Thyroid gland (tissue), 4 donors: ENCODE measurements at regions not wholly inside any gene's neighbourhood (a gene's known extent, or its start where the extent isn't known, plus 50 kb on each side); places are given as distances from the start of the nearest gene placed in this dataset.

Experiments
- DNase-seq, 2 donors: peaks; one replicate each; pipeline ENCODE4 v3.0.0-alpha.2; 2019
- H3K27ac ChIP-seq, 3 donors: fragments of 200-600 bp; sonication (generic); 1 replicate in 2 of 3; 2 replicates in 1 of 3; pipeline ENCODE4 v1.5.1; 2016 to 2019; ENCODE audit warnings: mild to moderate bottlenecking in 1 of 3, moderate library complexity in 1 of 3
- H3K27me3 ChIP-seq: fragments of 200-600 bp; sonication (generic); one replicate; pipeline ENCODE4 v1.5.1; 2019
- H3K36me3 ChIP-seq, 2 donors: fragments of 200-600 bp; sonication (generic); one replicate each; pipeline ENCODE4 v1.5.1; 2016 to 2019
- H3K4me1 ChIP-seq, 2 donors: fragments of 200-600 bp; sonication (generic); one replicate each; pipeline ENCODE4 v1.5.1; 2017 to 2019
- H3K4me3 ChIP-seq, 3 donors: fragments of 200-600 bp; sonication (generic); replicated peaks in 1 of 3; 1 replicate in 2 of 3; 2 replicates in 1 of 3; pipeline ENCODE4 v1.5.1; 2016; ENCODE audit warnings: mild to moderate bottlenecking in 1 of 3
- H3K9me3 ChIP-seq: fragments of 200-600 bp; sonication (generic); one replicate; pipeline ENCODE4 v1.5.1; 2017
- CTCF ChIP-seq, 6 experiments: fragments of 200-600 bp in 3 of 6; fragments of 450-650 bp in 3 of 6; sonication (generic) in 3 of 6; IDR thresholded peaks; one replicate each; pipeline ENCODE4 v1.5.1; 2016 to 2019; ENCODE audit warnings: antibody characterized with exemption in 6 of 6, mild to moderate bottlenecking in 2 of 6, inconsistent platforms in 1 of 6, moderate library complexity in 1 of 6
- POLR2A ChIP-seq, 2 donors: fragments of 450-650 bp; IDR thresholded peaks; one replicate each; pipeline ENCODE4 v1.6.1; 2017; ENCODE audit warnings: antibody characterized with exemption in 2 of 2, mild to moderate bottlenecking in 2 of 2, moderate library complexity in 1 of 2
- WGBS, 2 donors: methylation state at CpG; one replicate each; pipeline ENCODE4 v1.1.5; 2017; 5-methylcytosine and 5-hydroxymethylcytosine counted together
- intact Hi-C: fragments of 100-400 bp; cut with DNase I; formaldehyde crosslinking; loops from one replicate; pipeline ENCODE4 v1.15.1; 2023

DNA sequence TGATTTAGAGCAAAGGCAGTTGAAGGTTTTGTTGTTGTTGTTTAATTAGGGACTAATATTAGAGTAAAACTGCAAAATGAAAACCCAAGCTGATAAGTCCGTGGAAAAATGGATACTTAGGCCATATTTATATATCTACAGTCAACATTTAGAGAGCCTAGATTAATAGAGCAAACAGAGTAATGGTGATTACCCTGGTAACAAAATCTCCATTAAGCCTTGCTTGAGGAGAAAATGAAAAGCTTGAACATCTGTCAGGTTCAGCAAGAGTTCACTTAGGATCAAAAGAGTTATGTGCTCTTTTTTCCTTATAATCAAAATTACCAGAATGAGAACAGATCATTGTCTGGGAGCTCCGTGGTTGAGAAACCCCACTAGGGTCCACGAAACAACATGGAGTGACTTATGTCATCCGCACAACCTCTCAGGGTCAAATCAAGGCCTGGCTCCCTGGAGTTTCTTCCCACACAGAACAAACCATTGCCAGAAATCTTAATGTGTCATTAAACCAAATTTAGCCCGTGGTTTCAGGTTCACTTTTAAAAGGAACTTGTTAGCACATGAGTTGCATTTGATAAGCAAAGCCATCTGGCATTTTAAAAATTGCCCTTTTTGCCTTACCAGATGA, 381.2 kb downstream of the GABRB3 start:
- TF ChIP-seq CTCF (IDR thresholded peaks at IDR 0.05) (no peak), POLR2A (IDR thresholded peaks at IDR 0.05) (no peak)
- H3K27ac ChIP-seq: no peak overlapping the region
- 63 to 69% methylated on average over 5 of the region's 5 CpGs for WGBS, 2 donors

DNA sequence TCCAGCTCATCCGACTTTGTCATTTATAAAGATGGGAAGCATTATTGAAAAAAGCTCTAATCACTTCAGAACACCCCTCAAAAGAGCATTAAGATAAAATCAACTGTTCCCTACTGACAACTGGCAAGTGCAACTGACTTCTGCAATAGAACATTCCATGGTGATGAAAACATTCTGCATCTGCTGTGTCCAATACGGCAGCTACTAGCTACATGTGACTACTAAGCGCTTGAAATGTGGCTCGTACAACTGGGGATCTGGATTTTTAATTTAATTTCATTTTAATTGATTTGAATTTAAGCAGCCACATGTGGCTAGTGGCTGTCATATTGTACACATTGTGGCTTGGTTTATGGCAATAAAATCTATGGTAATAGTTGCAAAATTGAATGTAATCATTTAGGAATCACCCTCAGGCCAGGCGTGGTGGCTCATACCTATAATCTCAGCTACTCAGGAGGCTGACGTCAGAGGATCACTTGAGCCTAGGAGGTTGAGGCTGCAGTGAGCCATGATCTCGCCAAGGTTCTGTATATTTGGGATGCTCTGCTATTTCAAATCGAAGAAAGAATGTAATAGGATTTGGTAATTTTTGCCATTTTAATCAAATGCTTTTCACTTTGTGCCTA, 390.3 kb downstream of the GABRB3 start:
- DNase-seq: no peak
- Histone ChIP-seq H3K9me3 (no peaks in the 10 kb centered on the region), H3K27ac (no peak overlapping the region), H3K27me3 (no peaks in the 10 kb centered on the region), H3K4me1 (no peaks in the 10 kb centered on the region), H3K36me3 (no peaks in the 10 kb centered on the region), H3K4me3 (no peak overlapping the region)
- intact Hi-C loops: no loop called here
- 83 to 85% methylated on average over 8 of the region's 8 CpGs for WGBS, 2 donors
- TF ChIP-seq POLR2A (IDR thresholded peaks at IDR 0.05) (no peak), CTCF (IDR thresholded peaks at IDR 0.05) (no peak)

More for the DNA sequence above, 381.2 kb downstream of the GABRB3 start:
- intact Hi-C loops: no loop called here
- no peaks in the 10 kb centered on the region for H3K27me3 ChIP-seq
- H3K9me3 ChIP-seq: no peaks in the 10 kb centered on the region
- no peaks in the 10 kb centered on the region for H3K36me3 ChIP-seq
- H3K4me1 ChIP-seq: no peaks in the 10 kb centered on the region
- no peak overlapping the region for H3K4me3 ChIP-seq
- DNase-seq: no peak

DNA sequence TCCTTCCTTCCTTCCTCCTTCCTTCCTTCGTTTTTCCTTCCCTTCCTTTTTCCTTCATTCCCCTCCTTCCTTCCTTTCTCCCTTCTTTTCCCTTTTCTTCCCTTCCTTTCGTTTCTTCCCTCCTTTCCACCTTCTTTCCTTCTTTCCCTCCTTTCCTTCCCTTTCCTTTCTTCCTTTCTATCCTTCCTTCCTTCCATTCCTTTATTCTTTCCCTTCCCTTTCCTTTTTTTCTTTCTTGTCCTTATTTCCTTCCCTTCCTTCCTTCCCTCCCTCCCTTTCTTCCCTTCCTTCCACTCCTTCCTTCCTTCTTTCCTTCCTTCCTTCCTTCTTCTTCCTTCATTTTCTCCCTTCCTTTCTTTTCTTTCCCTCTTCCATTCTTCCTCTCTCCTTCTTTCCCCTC, 394.6 kb downstream of the GABRB3 start:
- 51 to 52% methylated on average over 2 of the region's 2 CpGs for WGBS, 2 donors
- no peaks in the 10 kb centered on the region for H3K9me3 ChIP-seq
- no peak overlapping the region for H3K4me3 ChIP-seq
- no peak for TF ChIP-seq CTCF (IDR thresholded peaks at IDR 0.05)
- TF ChIP-seq POLR2A (IDR thresholded peaks at IDR 0.05): no peak
- H3K27ac ChIP-seq: no peak overlapping the region
- intact Hi-C loops: no loop called here
- H3K36me3 ChIP-seq: no peaks in the 10 kb centered on the region
- no peaks in the 10 kb centered on the region for H3K27me3 ChIP-seq
- DNase-seq: no peak
- H3K4me1 ChIP-seq: no peaks in the 10 kb centered on the region

DNA sequence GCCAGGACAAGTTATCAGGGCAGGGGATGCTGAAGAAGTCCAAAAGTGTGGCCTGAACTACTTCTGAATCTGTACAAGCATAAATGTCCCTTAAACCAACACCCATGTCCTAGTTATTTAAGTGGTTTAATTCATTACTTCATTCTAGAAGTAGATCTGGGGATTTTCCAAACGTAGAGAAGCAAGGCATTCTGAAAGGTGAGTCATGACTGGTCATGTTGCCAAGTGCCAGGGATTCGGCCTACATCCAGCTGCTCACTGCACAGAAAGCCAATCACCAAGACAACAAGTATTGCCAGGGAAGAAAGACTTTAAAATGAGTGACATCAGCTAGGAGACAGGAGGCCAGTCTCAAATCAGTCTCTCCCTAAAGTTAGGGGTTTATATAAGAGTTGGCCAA, 396.6 kb downstream of the GABRB3 start:
- no peak for DNase-seq
- intact Hi-C loops: no loop called here
- no peaks in the 10 kb centered on the region for H3K9me3 ChIP-seq
- H3K4me1 ChIP-seq: no peaks in the 10 kb centered on the region
- H3K27me3 ChIP-seq: no peaks in the 10 kb centered on the region
- TF ChIP-seq CTCF (IDR thresholded peaks at IDR 0.05): no peak
- no peak for TF ChIP-seq POLR2A (IDR thresholded peaks at IDR 0.05)
- H3K36me3 ChIP-seq: no peaks in the 10 kb centered on the region
- no peak overlapping the region for H3K27ac ChIP-seq
- WGBS, 2 donors: 62 to 83% methylated on average over 2 of the region's 2 CpGs
- no peak overlapping the region for H3K4me3 ChIP-seq

DNA sequence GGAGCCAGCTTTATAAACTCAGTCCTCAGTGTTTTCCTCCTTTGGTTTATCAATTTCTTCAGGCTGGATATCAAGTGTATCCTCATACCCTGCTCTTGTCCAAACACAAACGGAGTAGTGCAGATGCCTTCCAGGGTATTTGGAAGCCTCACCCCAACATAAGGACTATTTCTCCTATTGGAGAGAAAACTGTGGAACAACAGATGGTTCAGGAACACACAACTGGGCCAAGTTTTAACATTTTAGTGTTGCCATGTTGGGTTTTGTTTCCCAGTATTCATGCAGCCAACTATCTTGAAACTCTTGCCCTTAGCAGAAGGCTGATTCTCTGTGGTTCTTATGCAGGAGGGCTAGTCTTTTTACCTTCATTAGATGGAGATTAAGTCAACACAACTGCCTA, 398.1 kb downstream of the GABRB3 start:
- no peaks in the 10 kb centered on the region for H3K27me3 ChIP-seq
- H3K9me3 ChIP-seq: no peaks in the 10 kb centered on the region
- no peak overlapping the region for H3K27ac ChIP-seq
- intact Hi-C loops: no loop called here
- no peaks in the 10 kb centered on the region for H3K36me3 ChIP-seq
- WGBS, 2 donors: 57 to 78% methylated on average over 1 of the region's 1 CpG
- no peak for DNase-seq
- H3K4me1 ChIP-seq: no peaks in the 10 kb centered on the region
- TF ChIP-seq POLR2A (IDR thresholded peaks at IDR 0.05) (no peak), CTCF (IDR thresholded peaks at IDR 0.05) (no peak)
- no peak overlapping the region for H3K4me3 ChIP-seq
